Activated CD4-positive, alpha-beta T cell treated with anti-CD3 and anti-CD28 coated beads, Interleukin-2, amount 50 U/mL, for 4 hours (primary cell): ENCODE measurements at regions not wholly inside any gene's neighbourhood (a gene's known extent, or its start where the extent isn't known, plus 50 kb on each side); places are given as distances from the start of the nearest gene placed in this dataset.

Experiments used
- DNase-seq, 2 experiments: peaks; one replicate each; pipeline ENCODE4 v3.0.0-alpha.2; 2020

GRCh38 chrY:15162211-15162610, 637.9 kb downstream of the NLGN4Y start:
- DNase-seq: no peak

GRCh38 chrY:15179890-15180289, 655.6 kb downstream of the NLGN4Y start:
- no peak for DNase-seq

- no peak for DNase-seq
Observed at GRCh38 chrY:15229056-15229455, 704.7 kb downstream of the NLGN4Y start.

DNA sequence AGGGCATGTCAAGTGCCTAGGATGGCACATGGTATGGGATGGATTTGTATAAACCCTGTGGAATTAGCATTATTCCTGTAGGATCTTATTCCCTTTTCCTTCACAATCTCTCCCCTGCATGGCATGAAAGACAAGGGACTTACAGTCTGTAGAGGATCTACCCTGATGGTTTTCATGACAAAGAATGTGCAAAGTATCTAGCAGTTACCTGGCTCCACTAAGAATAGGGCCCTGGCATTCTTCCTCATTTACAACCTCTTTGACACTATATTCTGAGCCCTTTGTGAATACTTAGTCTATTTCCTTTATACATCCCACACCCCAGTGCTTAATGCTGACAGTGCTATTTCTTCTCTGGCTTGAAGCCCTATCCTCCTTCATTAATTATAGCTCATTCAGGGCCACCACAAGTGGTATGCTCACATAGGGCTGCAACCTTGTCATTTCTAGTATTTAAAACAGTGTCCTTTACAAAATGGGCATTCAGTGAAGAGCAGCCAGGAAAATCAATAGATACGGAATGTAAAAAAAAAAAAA, 715.3 kb downstream of the NLGN4Y start:
- DNase-seq: no peak

GRCh38 chrY:15259286-15259685, 735.0 kb downstream of the NLGN4Y start:
- DNase-seq: no peak

GRCh38 chrY:15286572-15286971, 762.2 kb downstream of the NLGN4Y start:
- DNase-seq: no peak

- DNase-seq: no peak
Observed at GRCh38 chrY:15289821-15290220, 765.5 kb downstream of the NLGN4Y start.

DNA sequence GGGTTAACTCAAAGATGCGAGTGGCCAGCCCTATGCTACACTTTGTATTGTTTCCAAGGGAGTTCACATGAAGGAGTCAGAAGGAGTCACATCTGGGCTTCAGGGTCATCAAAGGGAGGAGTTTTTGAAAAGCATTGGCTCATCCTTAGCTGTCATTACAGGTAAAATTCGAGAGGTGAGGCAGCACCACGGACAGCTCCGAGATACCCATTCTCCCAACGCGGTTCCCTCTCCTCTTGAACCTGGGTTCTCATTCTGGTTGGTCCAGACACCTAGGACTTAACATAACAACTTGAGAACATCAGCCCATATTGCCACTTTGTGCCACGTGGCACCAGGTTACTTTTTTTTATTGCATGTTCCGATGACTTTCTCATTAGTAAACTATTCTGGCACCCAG, 768.6 kb downstream of the NLGN4Y start:
- DNase-seq: no peak

- DNase-seq: no peak
Observed at GRCh38 chrY:15301879-15302278, 777.5 kb downstream of the NLGN4Y start.

GRCh38 chrY:15312166-15312565, 787.8 kb downstream of the NLGN4Y start:
- DNase-seq: no peak

DNA sequence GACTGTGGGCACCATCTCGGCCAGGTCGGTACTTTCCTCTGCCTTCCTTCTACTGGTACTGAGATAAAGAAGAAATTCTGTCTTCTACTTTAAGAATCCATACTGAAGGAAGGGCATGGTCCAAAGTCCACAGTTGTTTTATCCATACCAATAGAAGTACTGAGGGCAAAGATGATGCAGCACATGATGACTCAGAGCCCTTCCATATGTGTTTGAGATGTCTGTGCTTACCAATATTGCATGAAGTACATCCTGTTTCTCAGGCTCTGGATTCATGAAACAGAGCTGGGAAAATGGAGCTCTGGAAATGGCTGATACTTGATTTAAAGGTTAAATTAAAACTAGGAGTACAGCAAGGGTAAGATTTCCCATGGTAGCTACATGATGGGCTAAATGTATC, 799.9 kb downstream of the NLGN4Y start:
- DNase-seq: no peak

- no peak for DNase-seq
Observed at GRCh38 chrY:15325201-15325600, 800.9 kb downstream of the NLGN4Y start.

DNA sequence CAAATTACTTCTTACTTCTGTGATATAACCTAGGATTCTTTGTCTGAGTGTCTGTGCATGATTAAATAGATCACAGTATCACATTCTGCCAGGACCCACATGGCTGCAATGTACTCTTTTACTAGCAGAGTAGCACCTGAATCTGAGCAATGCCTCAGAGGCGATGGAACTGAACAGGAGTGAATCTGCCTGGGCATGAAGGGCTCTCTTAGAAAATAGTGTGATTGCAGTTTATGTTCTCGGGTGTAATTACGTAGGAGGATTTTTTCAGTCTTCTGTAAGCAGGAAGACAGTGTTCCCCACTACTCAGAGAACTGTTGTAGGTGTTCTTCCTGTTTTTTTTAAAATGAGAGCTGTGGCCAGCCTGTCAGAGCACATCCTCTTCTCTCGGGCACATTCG, 802.3 kb downstream of the NLGN4Y start:
- DNase-seq: no peak

DNA sequence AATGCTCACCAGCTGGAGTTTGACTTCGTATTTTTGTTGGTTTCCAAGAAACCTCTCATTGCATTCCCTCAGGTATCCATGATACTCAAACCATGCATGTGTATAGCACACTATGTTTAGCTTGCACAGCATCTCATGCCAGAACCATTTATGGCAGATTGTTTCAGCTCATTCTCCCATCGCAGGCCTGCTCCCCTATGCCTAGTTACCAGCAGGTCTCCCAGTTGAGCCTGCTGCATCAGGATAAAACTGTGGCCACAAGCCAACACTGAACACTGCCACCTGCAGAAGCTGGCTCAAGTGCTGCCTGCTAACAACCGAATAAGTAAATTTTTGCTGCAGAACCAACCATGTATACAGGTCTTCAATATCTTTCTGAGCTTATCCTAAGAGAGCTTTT, 804.5 kb downstream of the NLGN4Y start:
- no peak for DNase-seq

DNA sequence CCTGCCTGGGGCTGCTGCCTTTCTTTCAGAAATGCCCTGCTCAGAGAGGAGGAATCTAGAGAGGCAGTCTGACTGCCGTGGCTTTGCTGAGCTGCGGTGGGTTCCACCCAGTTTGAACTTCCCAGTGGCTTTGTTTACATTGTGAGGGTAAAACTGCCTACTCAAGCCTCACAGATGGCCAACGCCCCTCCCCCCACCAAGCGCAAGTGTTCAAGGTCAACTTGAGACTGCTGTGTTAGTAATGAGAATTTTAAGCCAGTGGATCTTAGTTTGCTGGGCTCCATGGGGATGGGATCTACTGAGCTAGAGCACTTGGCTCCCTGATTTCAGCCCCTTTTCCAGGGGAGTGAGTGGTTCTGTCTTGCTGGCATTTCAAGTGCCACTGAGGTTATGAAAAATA, 819.2 kb downstream of the NLGN4Y start:
- no peak for DNase-seq

GRCh38 chrY:15345471-15346155, 821.3 kb downstream of the NLGN4Y start:
- no peak for DNase-seq

DNA sequence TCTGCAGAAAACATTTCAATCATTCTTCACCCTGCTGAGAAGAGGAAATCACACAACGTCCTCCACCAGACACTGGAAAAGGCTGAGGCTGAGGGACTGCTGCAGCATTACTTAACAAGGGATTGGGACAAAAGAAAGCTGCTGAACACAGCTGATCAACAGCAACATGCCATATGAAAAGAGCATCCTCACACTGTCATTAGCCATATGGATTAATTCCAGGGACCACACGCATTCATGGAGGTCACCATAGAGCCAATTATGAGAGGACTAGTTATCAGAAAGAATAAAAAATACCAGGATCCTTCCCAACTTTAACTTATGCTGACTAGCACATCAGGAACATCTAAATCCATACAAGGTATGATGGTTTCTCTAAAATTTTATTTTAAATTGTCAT, 825.0 kb downstream of the NLGN4Y start:
- DNase-seq: no peak

- no peak for DNase-seq
Observed at GRCh38 chrY:15355321-15355720, 831.0 kb downstream of the NLGN4Y start.

- no peak for DNase-seq
Observed at GRCh38 chrY:15360471-15360870, 836.1 kb downstream of the NLGN4Y start.

DNA sequence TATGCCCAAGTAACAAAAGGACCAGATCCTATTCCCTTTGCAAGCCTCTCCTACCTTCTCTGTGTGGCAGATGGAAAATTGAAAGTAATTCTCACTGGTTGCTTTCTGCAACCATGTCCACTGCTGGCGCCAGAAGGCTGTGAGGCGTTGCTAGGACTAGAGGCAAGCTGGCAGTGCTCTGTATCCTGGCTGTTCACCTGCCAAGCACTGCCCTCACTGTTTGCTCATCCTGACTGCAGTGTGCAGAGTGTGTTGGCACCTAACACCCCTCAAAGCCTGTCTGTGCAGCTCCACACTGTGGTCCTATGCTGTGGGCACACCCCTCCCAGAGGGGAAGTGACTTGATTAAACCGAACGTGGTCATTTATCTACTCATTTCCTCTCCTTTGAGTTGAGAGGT, 840.7 kb downstream of the NLGN4Y start:
- DNase-seq: no peak

- no peak for DNase-seq
Observed at GRCh38 chrY:15368786-15369185, 844.5 kb downstream of the NLGN4Y start.

DNA sequence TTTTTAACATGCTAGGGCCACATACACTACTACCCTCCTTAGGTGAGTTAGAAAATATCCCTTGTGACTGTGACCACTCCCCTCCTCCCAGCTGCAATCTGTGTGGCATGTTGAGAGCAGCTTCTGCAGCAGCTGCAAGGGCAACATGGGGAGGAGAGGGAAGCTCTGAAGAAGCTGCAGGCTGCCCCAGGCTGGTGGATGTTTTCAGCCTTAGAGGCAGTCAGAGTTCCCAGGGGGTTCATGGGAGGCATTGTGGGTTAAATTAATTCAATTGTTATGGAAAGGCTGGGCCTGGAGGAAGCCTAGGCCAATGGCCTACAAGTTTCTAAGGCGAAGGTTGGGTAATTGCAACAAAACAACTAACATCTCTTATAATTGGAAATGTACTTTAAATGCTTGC, 860.8 kb downstream of the NLGN4Y start:
- no peak for DNase-seq

DNA sequence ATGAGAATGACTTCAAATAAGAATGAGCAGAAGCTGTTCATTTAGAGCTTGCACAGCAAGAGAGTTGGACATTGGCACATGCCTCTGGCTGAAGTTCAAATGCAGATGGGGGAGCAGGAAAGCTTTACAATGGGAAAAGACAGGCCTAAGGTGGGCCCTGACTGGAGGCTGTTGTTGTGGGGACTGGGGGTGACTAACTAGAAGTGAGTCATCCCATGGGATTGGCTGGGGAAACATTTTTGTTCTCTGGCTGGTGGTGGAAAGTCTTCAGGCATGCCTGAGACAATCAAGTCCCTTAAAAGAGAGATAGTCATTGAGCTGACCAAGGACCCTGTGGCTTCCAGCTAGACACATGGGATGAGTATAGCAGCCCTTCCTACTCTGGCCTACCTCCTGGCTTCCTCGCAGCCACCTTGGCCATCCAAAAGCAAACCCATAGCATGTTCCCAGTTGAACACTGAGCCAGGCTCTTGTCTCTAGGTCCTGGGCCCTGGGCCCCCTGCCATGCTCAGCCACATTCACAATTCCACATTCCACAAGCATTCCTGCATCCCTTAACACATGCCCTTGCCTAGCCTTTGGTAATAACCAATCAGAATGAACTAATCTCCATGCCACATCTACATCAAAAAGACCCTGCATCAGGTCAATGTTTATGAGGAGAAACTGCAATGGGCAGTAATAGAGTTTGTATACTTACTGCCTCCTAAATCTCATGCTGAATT, 873.4 kb downstream of the NLGN4Y start:
- no peak for DNase-seq

- DNase-seq: no peak
Observed at GRCh38 chrY:15402451-15402850, 878.1 kb downstream of the NLGN4Y start.

DNA sequence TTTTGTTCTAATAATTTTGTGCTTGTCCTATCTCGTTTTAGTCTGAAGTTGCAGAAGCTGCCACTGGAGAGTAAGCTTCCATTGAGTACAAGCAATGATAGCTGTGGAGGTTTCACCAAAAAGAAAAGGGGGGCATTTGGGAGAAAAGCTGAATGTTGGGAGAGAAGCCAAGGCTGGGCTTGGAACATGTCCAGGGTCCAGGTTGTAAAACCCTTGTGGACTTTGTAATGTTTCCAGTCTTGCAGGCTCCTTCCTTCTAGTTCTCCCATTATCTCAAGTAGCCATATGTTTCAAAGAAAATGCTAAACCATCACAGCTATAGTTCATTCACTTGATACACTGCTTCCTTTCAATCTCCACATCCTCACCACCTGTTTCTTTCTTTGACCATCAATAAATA, 880.2 kb downstream of the NLGN4Y start:
- no peak for DNase-seq
